ENCODE measurements at regions not wholly inside any gene's neighbourhood (a gene's known extent, or its start where the extent isn't known, plus 50 kb on each side); places are given as distances from the start of the nearest gene placed in this dataset.

DNA sequence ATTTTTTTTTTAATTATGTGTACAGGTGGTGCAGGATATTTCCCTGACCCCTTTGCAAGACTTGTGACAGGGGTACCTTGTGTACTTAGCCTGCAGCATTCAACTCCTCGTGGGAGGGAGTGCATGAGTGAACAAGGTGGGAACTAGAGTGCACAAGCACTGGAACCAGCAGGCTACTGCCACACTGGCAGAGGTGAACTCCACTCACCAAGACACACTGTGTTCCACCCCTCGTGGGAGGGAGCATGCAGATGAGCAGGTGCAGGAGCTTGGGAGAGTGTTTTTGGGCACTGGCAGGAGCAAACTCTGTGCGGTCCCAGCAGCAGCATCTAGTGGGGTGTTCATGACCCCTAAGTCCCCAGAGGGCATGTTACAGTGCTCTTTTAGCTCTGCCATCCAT lies 282.7 kb upstream of the PLET1 start:
- no peak for TF ChIP-seq TAF1 (conservative IDR thresholded peaks at IDR 0.05)
- TF ChIP-seq JUND (IDR thresholded peaks at IDR 0.05) = no peak
- TF ChIP-seq, protein P1, sequence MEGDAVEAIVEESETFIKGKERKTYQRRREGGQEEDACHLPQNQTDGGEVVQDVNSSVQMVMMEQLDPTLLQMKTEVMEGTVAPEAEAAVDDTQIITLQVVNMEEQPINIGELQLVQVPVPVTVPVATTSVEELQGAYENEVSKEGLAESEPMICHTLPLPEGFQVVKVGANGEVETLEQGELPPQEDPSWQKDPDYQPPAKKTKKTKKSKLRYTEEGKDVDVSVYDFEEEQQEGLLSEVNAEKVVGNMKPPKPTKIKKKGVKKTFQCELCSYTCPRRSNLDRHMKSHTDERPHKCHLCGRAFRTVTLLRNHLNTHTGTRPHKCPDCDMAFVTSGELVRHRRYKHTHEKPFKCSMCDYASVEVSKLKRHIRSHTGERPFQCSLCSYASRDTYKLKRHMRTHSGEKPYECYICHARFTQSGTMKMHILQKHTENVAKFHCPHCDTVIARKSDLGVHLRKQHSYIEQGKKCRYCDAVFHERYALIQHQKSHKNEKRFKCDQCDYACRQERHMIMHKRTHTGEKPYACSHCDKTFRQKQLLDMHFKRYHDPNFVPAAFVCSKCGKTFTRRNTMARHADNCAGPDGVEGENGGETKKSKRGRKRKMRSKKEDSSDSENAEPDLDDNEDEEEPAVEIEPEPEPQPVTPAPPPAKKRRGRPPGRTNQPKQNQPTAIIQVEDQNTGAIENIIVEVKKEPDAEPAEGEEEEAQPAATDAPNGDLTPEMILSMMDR (IDR thresholded peaks at IDR 0.05; ENCODE audit: low read depth, low read length, missing input control) = no peak
- TF ChIP-seq ATF3 (IDR thresholded peaks at IDR 0.05) = no peak
- no peak for TF ChIP-seq YY1 (IDR thresholded peaks at IDR 0.05)
- no peak for TF ChIP-seq RAD21 (IDR thresholded peaks at IDR 0.05)
- TF ChIP-seq NR2F2 (IDR thresholded peaks at IDR 0.05) = no peak
- no peak for TF ChIP-seq HNF4A (conservative IDR thresholded peaks at IDR 0.05)

Data from liver (tissue), 3 donors.